ENCODE measurements at regions not wholly inside any gene's neighbourhood (a gene's known extent, or its start where the extent isn't known, plus 50 kb on each side); places are given as distances from the start of the nearest gene placed in this dataset.
"Not testable (repeated sequence)": the region's sequence is repeated elsewhere in the genome, so short reads cannot be mapped to it uniquely, and the experiment has no call there.

GRCh38 chr9:135300346-135301141 is 179.0 kb upstream of the PPP1R26 start:
- H3K4me3 ChIP-seq (ENCODE audit: low read depth, low read length): no peak overlapping the region
- no peaks in the 10 kb centered on the region for H3K36me3 ChIP-seq (ENCODE audit: control insufficient read depth, insufficient read depth, low read length)
- no peak overlapping the region for H3K9ac ChIP-seq (ENCODE audit: low read depth, low read length)
- no peaks in the 10 kb centered on the region for H3K27me3 ChIP-seq (ENCODE audit: control insufficient read depth, insufficient read depth, low read length)
- no peak overlapping the region for H3K27ac ChIP-seq (ENCODE audit: low read depth, low read length)
- no peaks in the 10 kb centered on the region for H3K9me3 ChIP-seq (ENCODE audit: control insufficient read depth, insufficient read depth, low read length)
- H3K4me1 ChIP-seq (ENCODE audit: control insufficient read depth, insufficient read depth, low read length): peaks cover 16% of the 10 kb centered on the region

GRCh38 chr9:135301271-135302263 is 178.0 kb upstream of the PPP1R26 start:
- Histone ChIP-seq H3K27me3 (ENCODE audit: control insufficient read depth, insufficient read depth, low read length) (no peaks in the 10 kb centered on the region), H3K4me3 (ENCODE audit: low read depth, low read length) (no peak overlapping the region), H3K9me3 (ENCODE audit: control insufficient read depth, insufficient read depth, low read length) (no peaks in the 10 kb centered on the region), H3K36me3 (ENCODE audit: control insufficient read depth, insufficient read depth, low read length) (no peaks in the 10 kb centered on the region), H3K4me1 (ENCODE audit: control insufficient read depth, insufficient read depth, low read length) (peaks cover 8% of the 10 kb centered on the region), H3K27ac (ENCODE audit: low read depth, low read length) (no peak overlapping the region), H3K9ac (ENCODE audit: low read depth, low read length) (no peak overlapping the region)

GRCh38 chr9:135302329-135303279 is 177.0 kb upstream of the PPP1R26 start:
- no peak overlapping the region for H3K9ac ChIP-seq (ENCODE audit: low read depth, low read length)
- no peaks in the 10 kb centered on the region for H3K27me3 ChIP-seq (ENCODE audit: control insufficient read depth, insufficient read depth, low read length)
- no peaks in the 10 kb centered on the region for H3K36me3 ChIP-seq (ENCODE audit: control insufficient read depth, insufficient read depth, low read length)
- no peaks in the 10 kb centered on the region; the same call in 1 of the 2 replicates for H3K4me1 ChIP-seq (ENCODE audit: control insufficient read depth, insufficient read depth, low read length)
- no peak overlapping the region for H3K4me3 ChIP-seq (ENCODE audit: low read depth, low read length)
- H3K27ac ChIP-seq (ENCODE audit: low read depth, low read length): no peak overlapping the region
- no peaks in the 10 kb centered on the region for H3K9me3 ChIP-seq (ENCODE audit: control insufficient read depth, insufficient read depth, low read length)

- Histone ChIP-seq H3K9me3 (ENCODE audit: control insufficient read depth, insufficient read depth, low read length) (no peaks in the 10 kb centered on the region), H3K36me3 (ENCODE audit: control insufficient read depth, insufficient read depth, low read length) (no peaks in the 10 kb centered on the region), H3K27ac (ENCODE audit: low read depth, low read length) (no peak overlapping the region), H3K4me1 (ENCODE audit: control insufficient read depth, insufficient read depth, low read length) (no peaks in the 10 kb centered on the region), H3K9ac (ENCODE audit: low read depth, low read length) (no peak overlapping the region), H3K4me3 (ENCODE audit: low read depth, low read length) (no peak overlapping the region), H3K27me3 (ENCODE audit: control insufficient read depth, insufficient read depth, low read length) (no peaks in the 10 kb centered on the region)
Measured at GRCh38 chr9:135303280-135303647, 176.3 kb upstream of the PPP1R26 start.

- Histone ChIP-seq H3K36me3 (ENCODE audit: control insufficient read depth, insufficient read depth, low read length) (no peaks in the 10 kb centered on the region), H3K4me1 (ENCODE audit: control insufficient read depth, insufficient read depth, low read length) (no peaks in the 10 kb centered on the region), H3K4me3 (ENCODE audit: low read depth, low read length) (no peak overlapping the region), H3K27ac (ENCODE audit: low read depth, low read length) (no peak overlapping the region), H3K9me3 (ENCODE audit: control insufficient read depth, insufficient read depth, low read length) (no peaks in the 10 kb centered on the region), H3K27me3 (ENCODE audit: control insufficient read depth, insufficient read depth, low read length) (no peaks in the 10 kb centered on the region), H3K9ac (ENCODE audit: low read depth, low read length) (no peak overlapping the region)
Measured at GRCh38 chr9:135303865-135304499, 175.6 kb upstream of the PPP1R26 start.

- no peak overlapping the region for H3K9ac ChIP-seq (ENCODE audit: low read depth, low read length)
- H3K4me1 ChIP-seq (ENCODE audit: control insufficient read depth, insufficient read depth, low read length): no peaks in the 10 kb centered on the region
- no peaks in the 10 kb centered on the region for H3K27me3 ChIP-seq (ENCODE audit: control insufficient read depth, insufficient read depth, low read length)
- no peak overlapping the region for H3K4me3 ChIP-seq (ENCODE audit: low read depth, low read length)
- H3K9me3 ChIP-seq (ENCODE audit: control insufficient read depth, insufficient read depth, low read length): no peaks in the 10 kb centered on the region
- no peak overlapping the region for H3K27ac ChIP-seq (ENCODE audit: low read depth, low read length)
- no peaks in the 10 kb centered on the region for H3K36me3 ChIP-seq (ENCODE audit: control insufficient read depth, insufficient read depth, low read length)
Measured at GRCh38 chr9:135304886-135305285, 174.7 kb upstream of the PPP1R26 start.

GRCh38 chr9:135305546-135306180 is 173.9 kb upstream of the PPP1R26 start:
- H3K9ac ChIP-seq (ENCODE audit: low read depth, low read length): no peak overlapping the region
- no peaks in the 10 kb centered on the region for H3K4me1 ChIP-seq (ENCODE audit: control insufficient read depth, insufficient read depth, low read length)
- H3K4me3 ChIP-seq (ENCODE audit: low read depth, low read length): no peak overlapping the region
- no peaks in the 10 kb centered on the region for H3K27me3 ChIP-seq (ENCODE audit: control insufficient read depth, insufficient read depth, low read length)
- no peak overlapping the region for H3K27ac ChIP-seq (ENCODE audit: low read depth, low read length)
- no peaks in the 10 kb centered on the region for H3K9me3 ChIP-seq (ENCODE audit: control insufficient read depth, insufficient read depth, low read length)
- H3K36me3 ChIP-seq (ENCODE audit: control insufficient read depth, insufficient read depth, low read length): no peaks in the 10 kb centered on the region

GRCh38 chr9:135306699-135307098 is 172.9 kb upstream of the PPP1R26 start:
- Histone ChIP-seq H3K9ac (ENCODE audit: low read depth, low read length) (no peak overlapping the region), H3K9me3 (ENCODE audit: control insufficient read depth, insufficient read depth, low read length) (no peaks in the 10 kb centered on the region), H3K36me3 (ENCODE audit: control insufficient read depth, insufficient read depth, low read length) (no peaks in the 10 kb centered on the region), H3K4me1 (ENCODE audit: control insufficient read depth, insufficient read depth, low read length) (no peaks in the 10 kb centered on the region), H3K27ac (ENCODE audit: low read depth, low read length) (no peak overlapping the region), H3K4me3 (ENCODE audit: low read depth, low read length) (no peak overlapping the region), H3K27me3 (ENCODE audit: control insufficient read depth, insufficient read depth, low read length) (no peaks in the 10 kb centered on the region)

GRCh38 chr9:135307300-135307699 is 172.3 kb upstream of the PPP1R26 start:
- H3K36me3 ChIP-seq (ENCODE audit: control insufficient read depth, insufficient read depth, low read length): no peaks in the 10 kb centered on the region

GRCh38 chr9:135307919-135308318 is 171.7 kb upstream of the PPP1R26 start:
- not testable (repeated sequence) for H3K36me3 ChIP-seq (ENCODE audit: control insufficient read depth, insufficient read depth, low read length); H3K27ac ChIP-seq (ENCODE audit: low read depth, low read length); H3K4me1 ChIP-seq (ENCODE audit: control insufficient read depth, insufficient read depth, low read length); H3K9ac ChIP-seq (ENCODE audit: low read depth, low read length); H3K9me3 ChIP-seq (ENCODE audit: control insufficient read depth, insufficient read depth, low read length); H3K27me3 ChIP-seq (ENCODE audit: control insufficient read depth, insufficient read depth, low read length); H3K4me3 ChIP-seq (ENCODE audit: low read depth, low read length)

More at GRCh38 chr9:135307300-135307699, 172.3 kb upstream of the PPP1R26 start:
- H3K4me3 ChIP-seq (ENCODE audit: low read depth, low read length): no peak overlapping the region
- peaks cover 2% of the 10 kb centered on the region; the same call in 1 of the 2 replicates for H3K9me3 ChIP-seq (ENCODE audit: control insufficient read depth, insufficient read depth, low read length)
- no peaks in the 10 kb centered on the region for H3K27me3 ChIP-seq (ENCODE audit: control insufficient read depth, insufficient read depth, low read length)
- H3K9ac ChIP-seq (ENCODE audit: low read depth, low read length): no peak overlapping the region
- no peaks in the 10 kb centered on the region for H3K4me1 ChIP-seq (ENCODE audit: control insufficient read depth, insufficient read depth, low read length)
- no peak overlapping the region for H3K27ac ChIP-seq (ENCODE audit: low read depth, low read length)

All from HUES48 (cell line).